ENCODE measurements at regions not wholly inside any gene's neighbourhood (a gene's known extent, or its start where the extent isn't known, plus 50 kb on each side); places are given as distances from the start of the nearest gene placed in this dataset.
"Not testable (repeated sequence)": the region's sequence is repeated elsewhere in the genome, so short reads cannot be mapped to it uniquely, and the experiment has no call there.

DNA sequence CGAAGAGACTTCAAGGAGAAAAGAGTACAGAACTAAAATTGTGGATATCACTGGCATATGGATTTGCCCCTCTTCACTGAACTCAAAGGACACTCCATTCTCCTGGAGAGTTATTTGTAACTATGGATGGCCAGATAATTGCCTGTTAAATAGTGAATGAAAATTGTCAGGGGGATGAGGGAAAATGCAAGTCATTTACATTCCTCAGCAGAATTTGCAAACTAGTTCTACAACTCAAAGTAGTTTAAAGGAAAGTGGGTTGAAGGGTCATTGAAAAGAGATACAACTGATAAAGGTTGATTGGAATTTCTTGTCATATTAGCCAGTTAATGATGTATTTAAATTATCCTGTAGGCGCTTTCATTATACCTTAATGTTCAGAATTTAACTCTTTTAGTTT lies 266.5 kb upstream of the SPOPL start:
- no peaks in the 10 kb centered on the region for H3K9me3 ChIP-seq (ENCODE audit: control insufficient read depth, insufficient read depth, low read length)
- peaks cover 4% of the 10 kb centered on the region; the same call in 1 of the 2 replicates for H3K4me1 ChIP-seq (ENCODE audit: insufficient read depth, low read length)
- H3K9ac ChIP-seq (ENCODE audit: low read depth, low read length), result no peak overlapping the region
- H3K36me3 ChIP-seq (ENCODE audit: insufficient read depth, low read length), result no peaks in the 10 kb centered on the region

DNA sequence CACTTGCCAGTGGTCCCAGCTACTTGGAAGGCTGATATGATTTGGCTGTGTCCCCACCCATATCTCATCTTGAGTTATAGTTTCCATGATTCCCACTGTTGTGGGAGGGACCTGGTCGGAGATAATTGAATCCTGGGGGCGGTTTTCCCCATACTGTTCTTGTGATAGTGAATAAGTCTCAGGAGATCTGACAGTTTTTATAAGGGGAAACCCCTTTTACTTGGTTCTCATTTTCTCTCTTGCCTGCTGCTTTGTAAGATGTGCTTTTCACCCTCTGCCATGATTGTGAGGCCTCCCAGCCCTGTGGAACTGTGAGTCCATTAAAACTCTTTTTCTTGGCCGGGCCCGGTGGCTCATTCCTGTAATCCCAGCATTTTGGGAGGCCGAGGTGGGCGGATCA lies 265.4 kb upstream of the SPOPL start:
- no peaks in the 10 kb centered on the region for H3K36me3 ChIP-seq (ENCODE audit: insufficient read depth, low read length)
- H3K9ac ChIP-seq (ENCODE audit: low read depth, low read length), result no peak overlapping the region
- peaks cover 4% of the 10 kb centered on the region; the same call in 1 of the 2 replicates for H3K4me1 ChIP-seq (ENCODE audit: insufficient read depth, low read length)
- no peaks in the 10 kb centered on the region for H3K9me3 ChIP-seq (ENCODE audit: control insufficient read depth, insufficient read depth, low read length)

DNA sequence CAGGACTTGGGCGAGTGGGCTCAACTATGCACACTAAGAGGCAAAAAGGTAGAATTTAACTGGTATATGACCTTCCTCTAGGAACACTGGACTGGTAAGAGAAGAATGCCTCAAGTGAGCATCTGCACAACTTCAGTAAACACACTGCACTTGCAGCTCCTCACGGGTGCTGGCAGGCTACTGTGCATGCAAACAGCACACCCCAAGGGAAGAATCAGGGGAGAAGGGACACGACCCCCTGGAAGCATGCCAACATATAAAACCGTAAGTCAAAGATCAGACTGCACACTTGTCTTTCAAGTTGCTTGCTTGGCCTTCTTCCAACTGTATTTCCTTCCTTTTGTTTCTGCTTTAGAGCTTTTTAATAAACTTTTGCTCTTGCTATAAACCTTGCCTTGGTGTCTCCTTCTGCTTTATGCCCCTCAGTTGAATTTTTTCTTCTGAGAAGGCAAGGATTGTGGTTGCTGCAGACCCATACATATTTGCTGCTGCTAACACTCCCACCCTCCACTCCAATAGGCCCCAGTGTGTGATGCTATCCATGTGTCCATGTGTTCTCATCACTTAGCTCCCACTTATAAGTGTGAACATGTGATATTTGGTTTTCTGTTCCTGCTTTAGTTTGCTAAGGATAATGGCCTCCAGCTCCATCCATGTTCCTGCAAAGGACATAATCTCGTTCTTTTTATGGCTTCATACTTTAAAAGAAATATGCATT lies 263.7 kb upstream of the SPOPL start:
- H3K36me3 ChIP-seq (ENCODE audit: insufficient read depth, low read length), result no peaks in the 10 kb centered on the region
- H3K9me3 ChIP-seq (ENCODE audit: control insufficient read depth, insufficient read depth, low read length), result no peaks in the 10 kb centered on the region
- no peak overlapping the region for H3K9ac ChIP-seq (ENCODE audit: low read depth, low read length)
- H3K4me1 ChIP-seq (ENCODE audit: insufficient read depth, low read length), result peaks cover 4% of the 10 kb centered on the region; the same call in 1 of the 2 replicates

DNA sequence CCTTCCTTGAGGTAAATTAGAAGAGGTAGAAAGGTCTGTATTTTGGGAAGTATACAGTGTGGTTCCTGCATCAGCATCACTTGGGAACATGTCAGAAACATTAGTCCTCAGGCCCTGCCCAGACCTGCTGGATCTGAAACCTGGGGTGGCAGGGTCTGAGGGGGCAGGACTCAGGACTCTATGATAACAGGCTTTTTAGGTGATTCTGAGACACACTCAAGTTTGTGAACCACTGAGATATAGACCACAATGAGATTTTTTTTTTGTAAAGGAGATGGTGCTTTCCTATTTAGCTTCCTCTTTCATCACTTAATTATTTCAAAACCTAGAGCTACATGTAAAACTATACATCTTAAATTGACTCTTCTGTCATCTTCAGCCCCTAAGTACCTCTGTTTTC lies 262.7 kb upstream of the SPOPL start:
- H3K9ac ChIP-seq (ENCODE audit: low read depth, low read length), result no peak overlapping the region
- no peaks in the 10 kb centered on the region for H3K9me3 ChIP-seq (ENCODE audit: control insufficient read depth, insufficient read depth, low read length)
- H3K4me1 ChIP-seq (ENCODE audit: insufficient read depth, low read length), result peaks cover 4% of the 10 kb centered on the region; the same call in 1 of the 2 replicates
- H3K36me3 ChIP-seq (ENCODE audit: insufficient read depth, low read length), result no peaks in the 10 kb centered on the region

DNA sequence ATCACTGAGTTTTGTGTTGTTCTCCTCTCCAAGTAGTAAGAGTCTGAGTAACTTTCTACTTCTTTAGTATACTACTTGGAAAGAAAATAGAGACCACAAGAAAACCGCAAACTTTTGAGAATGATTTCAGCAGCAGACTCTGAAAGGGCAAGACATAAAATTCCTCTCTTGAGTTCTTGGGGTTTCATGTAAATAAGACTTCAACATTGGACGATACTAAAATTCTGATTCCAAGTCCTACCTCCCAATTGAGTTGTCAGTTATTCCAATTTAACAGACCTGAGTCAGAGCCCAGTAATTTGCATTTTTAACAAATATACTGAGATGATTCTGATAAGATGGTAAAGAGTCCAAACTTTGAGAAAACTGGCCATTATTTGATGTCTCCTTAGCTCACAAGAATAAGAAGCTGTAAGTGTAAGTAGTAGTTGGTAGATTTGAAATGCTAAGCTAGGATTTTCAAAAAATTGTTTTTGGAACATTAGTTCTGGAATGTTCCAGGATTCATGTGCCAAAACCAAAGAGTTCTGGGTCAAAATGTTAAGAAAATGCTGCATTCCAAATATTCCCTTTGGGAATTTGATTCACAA lies 261.6 kb upstream of the SPOPL start:
- Histone ChIP-seq H3K4me1 (ENCODE audit: insufficient read depth, low read length) (peaks cover 4% of the 10 kb centered on the region; the same call in 1 of the 2 replicates), H3K36me3 (ENCODE audit: insufficient read depth, low read length) (no peaks in the 10 kb centered on the region), H3K9ac (ENCODE audit: low read depth, low read length) (no peak overlapping the region), H3K9me3 (ENCODE audit: control insufficient read depth, insufficient read depth, low read length) (no peaks in the 10 kb centered on the region)

DNA sequence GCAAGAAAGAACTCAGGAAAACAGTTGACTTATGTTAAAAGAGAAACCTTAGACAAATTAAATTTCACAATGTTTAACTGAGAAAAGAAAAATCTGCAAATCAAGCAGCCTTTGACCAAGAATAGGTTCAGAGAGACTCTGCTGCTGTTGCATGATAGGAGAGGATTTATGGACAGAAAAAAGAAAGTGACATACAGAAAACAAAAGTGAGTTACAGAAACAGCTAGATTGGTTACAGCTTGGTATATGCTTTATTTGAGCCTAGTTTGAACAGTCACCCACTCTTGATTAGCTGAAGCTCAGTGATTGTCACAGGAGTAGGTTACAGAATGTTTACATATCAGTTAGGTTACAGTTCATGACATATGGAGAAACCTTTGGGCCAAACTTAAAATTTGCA lies 258.2 kb upstream of the SPOPL start:
- Histone ChIP-seq H3K4me1 (ENCODE audit: insufficient read depth, low read length) (no peaks in the 10 kb centered on the region), H3K36me3 (ENCODE audit: insufficient read depth, low read length) (no peaks in the 10 kb centered on the region), H3K9ac (ENCODE audit: low read depth, low read length) (no peak overlapping the region), H3K9me3 (ENCODE audit: control insufficient read depth, insufficient read depth, low read length) (no peaks in the 10 kb centered on the region)

DNA sequence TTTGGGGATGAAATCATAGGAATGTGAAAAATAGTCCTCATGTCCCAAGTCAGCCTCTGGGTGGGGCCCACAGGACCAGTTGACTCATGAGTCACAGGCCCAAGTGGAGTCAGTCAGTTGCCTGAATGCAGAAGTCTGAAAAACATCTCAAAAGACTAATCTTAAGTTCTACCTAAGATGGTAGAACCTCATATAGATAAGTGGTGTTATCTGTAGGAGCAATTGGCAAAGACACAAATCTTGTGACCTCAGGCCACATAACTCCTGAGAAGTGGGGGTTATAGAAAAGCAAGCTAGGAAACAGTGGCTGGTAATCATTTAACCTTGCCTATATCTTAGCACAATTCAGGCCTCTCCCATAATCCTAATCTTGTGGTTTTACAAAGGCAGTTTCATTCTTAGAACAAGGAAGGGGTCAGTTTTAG lies 257.1 kb upstream of the SPOPL start:
- no peaks in the 10 kb centered on the region for H3K9me3 ChIP-seq (ENCODE audit: control insufficient read depth, insufficient read depth, low read length)
- no peaks in the 10 kb centered on the region for H3K4me1 ChIP-seq (ENCODE audit: insufficient read depth, low read length)
- H3K36me3 ChIP-seq (ENCODE audit: insufficient read depth, low read length), result no peaks in the 10 kb centered on the region
- H3K9ac ChIP-seq (ENCODE audit: low read depth, low read length), result no peak overlapping the region

DNA sequence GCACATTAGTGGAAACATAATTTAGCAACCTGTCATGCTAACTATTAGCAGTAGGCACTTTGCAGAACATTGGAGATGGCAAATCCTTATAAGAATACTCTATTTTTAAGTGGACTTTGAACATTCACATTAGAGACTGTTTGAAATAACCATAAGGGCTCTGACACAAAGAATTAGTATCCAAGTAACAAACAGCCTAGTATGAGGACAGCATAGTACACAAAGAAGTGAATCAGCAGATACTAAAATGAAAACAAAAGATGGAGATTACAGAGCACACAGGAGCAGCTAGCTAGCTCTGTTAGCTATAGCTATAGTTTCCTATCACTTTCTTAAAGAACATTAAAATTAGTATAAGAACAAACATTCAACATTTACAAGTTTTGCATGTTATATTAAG lies 256.3 kb upstream of the SPOPL start:
- Histone ChIP-seq H3K9ac (ENCODE audit: low read depth, low read length) (no peak overlapping the region), H3K9me3 (ENCODE audit: control insufficient read depth, insufficient read depth, low read length) (no peaks in the 10 kb centered on the region), H3K36me3 (ENCODE audit: insufficient read depth, low read length) (no peaks in the 10 kb centered on the region), H3K4me1 (ENCODE audit: insufficient read depth, low read length) (peaks cover 5% of the 10 kb centered on the region)

DNA sequence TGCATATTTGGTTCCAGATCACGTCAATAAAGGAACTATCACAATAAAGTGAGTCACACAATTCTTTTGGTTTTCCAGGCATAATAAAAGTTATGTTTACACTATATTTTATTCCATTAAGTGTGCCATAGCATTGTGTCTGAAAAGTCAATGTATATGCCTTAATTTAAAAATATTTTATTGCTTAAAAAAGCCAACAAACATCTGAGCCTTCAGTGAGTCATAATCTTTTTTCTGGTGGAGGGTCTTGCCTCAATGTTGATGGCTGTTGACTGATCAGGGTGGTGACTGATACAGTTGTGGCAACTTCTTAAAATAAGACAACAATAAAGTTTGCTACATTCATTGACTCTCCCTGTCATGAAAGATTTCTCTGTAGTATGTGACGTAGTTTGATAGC lies 254.3 kb upstream of the SPOPL start:
- no peaks in the 10 kb centered on the region for H3K36me3 ChIP-seq (ENCODE audit: insufficient read depth, low read length)
- H3K9me3 ChIP-seq (ENCODE audit: control insufficient read depth, insufficient read depth, low read length), result no peaks in the 10 kb centered on the region

DNA sequence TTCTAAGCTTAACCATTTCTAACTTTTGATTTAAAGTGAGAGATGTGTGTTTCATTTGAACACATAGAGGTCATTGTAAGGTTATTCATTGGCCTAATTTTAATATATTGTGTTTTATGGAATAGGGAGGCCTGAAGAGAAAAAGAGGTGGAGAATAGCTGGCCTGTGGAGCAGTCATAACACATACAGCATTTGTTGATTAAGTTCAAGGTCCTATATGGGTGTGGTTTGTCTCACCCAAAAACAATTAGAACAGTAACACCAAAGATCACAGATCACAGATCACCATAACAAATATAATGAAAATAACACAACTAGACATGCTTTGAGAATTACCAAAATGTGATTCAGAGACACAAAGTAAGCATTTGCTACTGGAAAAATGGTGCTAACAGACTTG lies 252.4 kb upstream of the SPOPL start:
- Histone ChIP-seq H3K36me3 (ENCODE audit: insufficient read depth, low read length) (no peaks in the 10 kb centered on the region), H3K4me1 (ENCODE audit: insufficient read depth, low read length) (peaks cover 6% of the 10 kb centered on the region), H3K9ac (ENCODE audit: low read depth, low read length) (no peak overlapping the region), H3K9me3 (ENCODE audit: control insufficient read depth, insufficient read depth, low read length) (no peaks in the 10 kb centered on the region)

More for the DNA sequence above, 254.3 kb upstream of the SPOPL start:
- H3K4me1 ChIP-seq (ENCODE audit: insufficient read depth, low read length), result peaks cover 6% of the 10 kb centered on the region
- H3K9ac ChIP-seq (ENCODE audit: low read depth, low read length), result no peak overlapping the region

DNA sequence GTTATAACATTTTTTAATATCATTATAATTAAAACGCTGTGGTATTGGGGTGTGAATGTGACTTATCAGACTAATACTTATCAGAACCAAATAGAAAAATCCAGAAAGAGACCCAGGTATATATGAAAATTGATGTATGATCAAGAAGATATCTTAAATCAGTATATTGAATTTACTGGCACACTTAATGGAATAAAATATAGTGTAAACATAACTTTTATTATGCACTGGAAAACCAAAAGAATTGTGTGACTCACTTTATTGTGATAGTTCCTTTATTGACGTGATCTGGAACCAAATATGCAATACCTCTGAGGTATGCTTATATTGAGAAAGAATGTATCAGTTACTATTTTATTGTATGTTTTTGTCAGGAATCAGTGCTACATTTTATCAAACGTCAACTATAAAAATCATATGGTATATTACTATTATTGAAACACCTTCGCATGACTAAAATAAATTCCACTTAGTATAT lies 250.7 kb upstream of the SPOPL start:
- H3K36me3 ChIP-seq (ENCODE audit: insufficient read depth, low read length); H3K9me3 ChIP-seq (ENCODE audit: control insufficient read depth, insufficient read depth, low read length); H3K9ac ChIP-seq (ENCODE audit: low read depth, low read length); H3K4me1 ChIP-seq (ENCODE audit: insufficient read depth, low read length): not testable (repeated sequence)

DNA sequence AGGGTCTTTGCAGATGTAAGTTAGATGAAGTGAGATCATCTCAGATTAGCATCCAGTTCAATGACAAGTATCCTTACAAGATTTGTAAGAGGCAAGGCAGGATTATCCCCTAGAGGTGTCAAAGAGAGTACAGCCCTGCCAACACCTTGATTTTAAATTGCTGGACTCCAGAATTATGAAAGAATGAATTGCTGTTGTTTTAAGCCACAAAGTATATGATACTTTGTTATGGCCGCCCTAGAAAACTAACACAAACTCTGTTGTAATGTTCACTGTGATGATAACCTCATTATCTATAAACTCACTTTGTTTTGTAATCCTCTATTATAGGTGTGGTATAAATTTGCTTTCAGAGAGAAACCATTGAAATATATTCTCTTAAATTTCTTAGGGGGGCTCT lies 249.0 kb upstream of the SPOPL start:
- Histone ChIP-seq H3K4me1 (ENCODE audit: insufficient read depth, low read length) (peaks cover 6% of the 10 kb centered on the region), H3K36me3 (ENCODE audit: insufficient read depth, low read length) (no peaks in the 10 kb centered on the region), H3K9me3 (ENCODE audit: control insufficient read depth, insufficient read depth, low read length) (no peaks in the 10 kb centered on the region), H3K9ac (ENCODE audit: low read depth, low read length) (no peak overlapping the region)

DNA sequence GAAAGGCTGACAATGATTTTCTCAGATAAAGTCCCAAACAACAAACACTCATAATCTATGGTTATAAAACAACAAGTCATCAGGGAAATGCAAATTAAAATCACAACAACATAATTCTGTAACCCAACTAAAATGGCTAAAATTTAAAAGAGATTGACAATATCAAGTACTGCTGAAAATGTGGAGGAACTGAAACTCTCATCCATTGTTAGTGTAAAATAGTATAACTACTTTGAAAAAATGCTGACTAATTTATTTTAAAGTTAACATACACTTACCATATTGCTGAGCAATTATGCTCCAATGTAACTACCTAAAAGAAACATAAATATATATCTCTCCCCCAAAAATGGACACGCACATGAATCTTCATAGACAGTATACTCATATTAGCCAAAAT lies 245.9 kb upstream of the SPOPL start:
- Histone ChIP-seq H3K36me3 (ENCODE audit: insufficient read depth, low read length) (no peaks in the 10 kb centered on the region), H3K4me1 (ENCODE audit: insufficient read depth, low read length) (no peaks in the 10 kb centered on the region), H3K9me3 (ENCODE audit: control insufficient read depth, insufficient read depth, low read length) (no peaks in the 10 kb centered on the region), H3K9ac (ENCODE audit: low read depth, low read length) (no peak overlapping the region)

DNA sequence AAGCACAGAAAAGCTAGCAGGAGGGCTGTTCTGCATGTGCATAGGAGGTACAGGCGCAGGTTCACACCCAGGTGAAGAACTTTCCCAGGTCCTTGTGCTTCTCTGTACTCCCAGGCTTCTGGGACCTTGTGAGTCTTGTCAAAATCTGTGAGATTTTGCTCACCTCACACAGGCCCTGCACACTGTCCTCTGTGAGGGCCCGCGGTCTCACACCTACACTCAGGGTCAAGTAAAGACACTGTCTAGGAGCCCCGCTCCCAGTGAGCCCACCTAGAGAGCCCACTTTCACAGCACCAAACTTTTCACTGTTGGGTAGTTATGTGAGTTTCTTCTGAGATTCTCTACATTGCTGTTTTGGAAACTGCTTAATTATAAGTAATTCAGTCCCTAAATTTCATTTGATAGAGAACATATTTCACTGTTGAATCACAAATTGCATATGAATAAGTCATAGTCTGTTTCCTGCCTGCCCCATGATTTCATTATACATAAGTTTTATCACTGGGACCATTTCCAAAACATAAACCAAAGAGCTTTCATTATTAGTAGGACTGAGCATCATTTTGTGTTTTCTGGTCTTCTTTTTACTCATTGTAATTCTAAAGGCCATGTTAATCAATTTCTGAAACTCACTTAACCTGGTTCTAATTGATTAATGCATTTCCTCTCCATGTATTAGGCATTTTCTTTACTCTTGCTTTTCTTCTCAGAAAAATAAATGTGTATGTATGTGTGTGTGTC lies 234.2 kb upstream of the SPOPL start:
- H3K4me1 ChIP-seq (ENCODE audit: insufficient read depth, low read length), result peaks cover 17% of the 10 kb centered on the region
- peaks cover 4% of the 10 kb centered on the region for H3K9me3 ChIP-seq (ENCODE audit: control insufficient read depth, insufficient read depth, low read length)
- H3K36me3 ChIP-seq (ENCODE audit: insufficient read depth, low read length), result no peaks in the 10 kb centered on the region
- no peak overlapping the region for H3K9ac ChIP-seq (ENCODE audit: low read depth, low read length)

DNA sequence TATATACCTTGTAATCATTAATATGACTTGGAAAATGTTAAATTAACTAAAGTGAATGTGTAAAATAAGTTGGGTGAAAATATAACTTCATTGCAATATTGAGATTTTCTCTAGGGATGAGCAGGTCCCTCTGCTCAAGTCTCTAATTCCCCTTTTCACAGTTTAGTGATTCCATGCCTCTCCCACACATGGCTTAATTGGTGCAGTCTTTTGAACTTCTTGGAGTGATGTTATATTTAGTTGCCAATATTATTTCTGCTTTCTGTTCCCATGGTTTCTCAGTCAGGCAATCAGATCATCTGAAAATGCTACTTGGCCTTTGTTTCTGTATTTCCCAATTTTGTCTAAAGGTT lies 233.7 kb upstream of the SPOPL start:
- Histone ChIP-seq H3K36me3 (ENCODE audit: insufficient read depth, low read length) (no peaks in the 10 kb centered on the region), H3K9me3 (ENCODE audit: control insufficient read depth, insufficient read depth, low read length) (peaks cover 4% of the 10 kb centered on the region), H3K4me1 (ENCODE audit: insufficient read depth, low read length) (peaks cover 21% of the 10 kb centered on the region), H3K9ac (ENCODE audit: low read depth, low read length) (no peak overlapping the region)
